ENCODE measurements at regions not wholly inside any gene's neighbourhood (a gene's known extent, or its start where the extent isn't known, plus 50 kb on each side); places are given as distances from the start of the nearest gene placed in this dataset.

DNA sequence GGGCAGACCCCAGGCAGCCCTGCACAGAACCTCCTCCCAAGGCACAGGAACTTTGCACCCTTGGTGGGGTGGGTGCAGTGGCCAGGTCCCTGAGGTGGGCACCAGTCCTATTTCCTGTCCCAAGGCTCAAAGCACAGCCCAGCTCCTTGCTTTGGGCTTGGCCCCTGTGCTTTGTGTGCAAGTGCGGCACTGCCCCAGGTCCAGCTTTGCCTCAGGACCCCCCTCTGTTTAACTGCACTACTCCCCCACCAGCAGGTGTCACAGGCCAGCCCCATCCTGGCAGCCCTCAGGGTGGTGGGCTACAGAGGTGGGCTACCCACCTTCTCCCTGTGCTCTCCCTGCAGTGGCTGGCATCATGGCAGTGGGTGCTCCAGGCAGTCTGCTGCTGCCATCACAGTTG, 2469.0 kb downstream of the PCDH7 start:
- TF ChIP-seq, protein P1, sequence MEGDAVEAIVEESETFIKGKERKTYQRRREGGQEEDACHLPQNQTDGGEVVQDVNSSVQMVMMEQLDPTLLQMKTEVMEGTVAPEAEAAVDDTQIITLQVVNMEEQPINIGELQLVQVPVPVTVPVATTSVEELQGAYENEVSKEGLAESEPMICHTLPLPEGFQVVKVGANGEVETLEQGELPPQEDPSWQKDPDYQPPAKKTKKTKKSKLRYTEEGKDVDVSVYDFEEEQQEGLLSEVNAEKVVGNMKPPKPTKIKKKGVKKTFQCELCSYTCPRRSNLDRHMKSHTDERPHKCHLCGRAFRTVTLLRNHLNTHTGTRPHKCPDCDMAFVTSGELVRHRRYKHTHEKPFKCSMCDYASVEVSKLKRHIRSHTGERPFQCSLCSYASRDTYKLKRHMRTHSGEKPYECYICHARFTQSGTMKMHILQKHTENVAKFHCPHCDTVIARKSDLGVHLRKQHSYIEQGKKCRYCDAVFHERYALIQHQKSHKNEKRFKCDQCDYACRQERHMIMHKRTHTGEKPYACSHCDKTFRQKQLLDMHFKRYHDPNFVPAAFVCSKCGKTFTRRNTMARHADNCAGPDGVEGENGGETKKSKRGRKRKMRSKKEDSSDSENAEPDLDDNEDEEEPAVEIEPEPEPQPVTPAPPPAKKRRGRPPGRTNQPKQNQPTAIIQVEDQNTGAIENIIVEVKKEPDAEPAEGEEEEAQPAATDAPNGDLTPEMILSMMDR (IDR thresholded peaks at IDR 0.05 in 4 of 5, conservative IDR thresholded peaks at IDR 0.05 in 1 of 5) = no peak
- TF ChIP-seq POLR2A (IDR thresholded peaks at IDR 0.05) = no peak
